KMS-11 (cell line): ENCODE measurements at regions not wholly inside any gene's neighbourhood (a gene's known extent, or its start where the extent isn't known, plus 50 kb on each side); places are given as distances from the start of the nearest gene placed in this dataset.

Experiments
- H2AFZ ChIP-seq: fragments of 200-600 bp; sonication (generic); 2 replicates; pipeline ENCODE4 v1.6.1; 2016; ENCODE audit warnings: antibody characterized with exemption, mixed run types, low read depth
- H3K27ac ChIP-seq: fragments of 200-600 bp; sonication (generic); 2 replicates; pipeline ENCODE4 v1.6.1; 2016; ENCODE audit warnings: mild to moderate bottlenecking, mixed run types
- H3K27me3 ChIP-seq: fragments of 200-600 bp; sonication (generic); 2 replicates; pipeline ENCODE4 v1.6.1; 2017; ENCODE audit warnings: mild to moderate bottlenecking, low read depth, mixed run types, moderate library complexity; ENCODE audit not compliant: insufficient read depth
- H3K36me3 ChIP-seq: fragments of 200-600 bp; sonication (generic); 2 replicates; pipeline ENCODE4 v1.6.1; 2017; ENCODE audit warnings: mild to moderate bottlenecking, mixed run types; ENCODE audit not compliant: insufficient read depth
- H3K4me1 ChIP-seq: fragments of 200-600 bp; sonication (generic); 2 replicates; pipeline ENCODE4 v1.6.1; 2016; ENCODE audit warnings: mild to moderate bottlenecking, low read depth, mixed run types; ENCODE audit not compliant: poor library complexity, severe bottlenecking
- H3K4me2 ChIP-seq: fragments of 200-600 bp; sonication (generic); 2 replicates; pipeline ENCODE4 v1.7.0; 2016; ENCODE audit warnings: mild to moderate bottlenecking, mixed run types
- H3K4me3 ChIP-seq: fragments of 200-600 bp; sonication (generic); IDR thresholded peaks from 2 replicates; pipeline ENCODE4 v1.6.1; 2017; ENCODE audit warnings: low read depth, low read length, mixed read lengths; ENCODE audit not compliant: insufficient read depth
- H3K79me2 ChIP-seq: fragments of 200-600 bp; sonication (generic); 2 replicates; pipeline ENCODE4 v1.6.1; 2016; ENCODE audit warnings: low read depth, mixed run types; ENCODE audit not compliant: insufficient read depth
- H3K9ac ChIP-seq: fragments of 200-600 bp; sonication (generic); 2 replicates; pipeline ENCODE4 v1.6.1; 2016; ENCODE audit warnings: mild to moderate bottlenecking, mixed run types
- H4K20me1 ChIP-seq: fragments of 200-600 bp; sonication (generic); 2 replicates; pipeline ENCODE4 v1.6.1; 2016; ENCODE audit warnings: mild to moderate bottlenecking, mixed run types; ENCODE audit not compliant: insufficient read depth
- CTCF ChIP-seq: fragments of 200-600 bp; sonication (generic); conservative IDR thresholded peaks from 2 replicates; pipeline ENCODE4 v1.6.1; 2017; ENCODE audit warnings: low read depth, mild to moderate bottlenecking, antibody characterized with exemption, low read length, moderate library complexity, mixed read lengths

GRCh38 chr4:114249561-114249960 lies 270.1 kb upstream of the ARSJ start:
- Histone ChIP-seq H3K36me3 (no peaks in the 10 kb centered on the region), H3K27ac (no peak overlapping the region), H3K4me2 (no peak overlapping the region), H3K9ac (no peak overlapping the region), H3K79me2 (no peaks in the 10 kb centered on the region), H3K4me1 (no peaks in the 10 kb centered on the region), H3K27me3 (no peaks in the 10 kb centered on the region), H2AFZ (no peak overlapping the region), H3K4me3 (no peak overlapping the region), H4K20me1 (no peaks in the 10 kb centered on the region)
- no peak for TF ChIP-seq CTCF

- TF ChIP-seq CTCF, result no peak
Measured at GRCh38 chr4:114249976-114250375, 270.5 kb upstream of the ARSJ start.

GRCh38 chr4:114250439-114250891 lies 271.0 kb upstream of the ARSJ start:
- no peak overlapping the region for H3K27ac ChIP-seq
- TF ChIP-seq CTCF, result no peak
- H3K4me3 ChIP-seq, result no peak overlapping the region
- H3K4me1 ChIP-seq, result no peaks in the 10 kb centered on the region
- no peak overlapping the region for H3K9ac ChIP-seq
- no peaks in the 10 kb centered on the region for H3K27me3 ChIP-seq
- H3K36me3 ChIP-seq, result no peaks in the 10 kb centered on the region
- no peak overlapping the region for H2AFZ ChIP-seq
- no peak overlapping the region for H3K4me2 ChIP-seq
- H3K79me2 ChIP-seq, result no peaks in the 10 kb centered on the region
- H4K20me1 ChIP-seq, result no peaks in the 10 kb centered on the region

More at GRCh38 chr4:114249976-114250375, 270.5 kb upstream of the ARSJ start:
- no peaks in the 10 kb centered on the region for H4K20me1 ChIP-seq
- H2AFZ ChIP-seq, result no peak overlapping the region
- no peak overlapping the region for H3K27ac ChIP-seq
- H3K36me3 ChIP-seq, result no peaks in the 10 kb centered on the region
- no peak overlapping the region for H3K4me2 ChIP-seq
- no peaks in the 10 kb centered on the region for H3K4me1 ChIP-seq
- H3K4me3 ChIP-seq, result no peak overlapping the region
- H3K27me3 ChIP-seq, result no peaks in the 10 kb centered on the region
- no peak overlapping the region for H3K9ac ChIP-seq
- H3K79me2 ChIP-seq, result no peaks in the 10 kb centered on the region

GRCh38 chr4:114251020-114251419 lies 271.6 kb upstream of the ARSJ start:
- H3K36me3 ChIP-seq, result no peaks in the 10 kb centered on the region
- H3K27me3 ChIP-seq, result no peaks in the 10 kb centered on the region
- H3K4me1 ChIP-seq, result no peaks in the 10 kb centered on the region
- no peak overlapping the region for H3K27ac ChIP-seq
- TF ChIP-seq CTCF, result no peak
- H3K4me3 ChIP-seq, result no peak overlapping the region
- H3K4me2 ChIP-seq, result no peak overlapping the region
- no peaks in the 10 kb centered on the region for H3K79me2 ChIP-seq
- no peaks in the 10 kb centered on the region for H4K20me1 ChIP-seq
- no peak overlapping the region for H2AFZ ChIP-seq
- no peak overlapping the region for H3K9ac ChIP-seq

GRCh38 chr4:114252499-114252898 lies 273.1 kb upstream of the ARSJ start:
- H3K36me3 ChIP-seq, result no peaks in the 10 kb centered on the region

More at GRCh38 chr4:114252499-114252898, 273.1 kb upstream of the ARSJ start:
- Histone ChIP-seq H3K27ac (no peak overlapping the region), H3K27me3 (no peaks in the 10 kb centered on the region), H2AFZ (no peak overlapping the region), H3K4me1 (no peaks in the 10 kb centered on the region), H3K4me3 (no peak overlapping the region), H3K4me2 (no peak overlapping the region), H3K9ac (no peak overlapping the region), H3K79me2 (no peaks in the 10 kb centered on the region), H4K20me1 (no peaks in the 10 kb centered on the region)
- no peak for TF ChIP-seq CTCF
